ENCODE measurements at regions not wholly inside any gene's neighbourhood (a gene's known extent, or its start where the extent isn't known, plus 50 kb on each side); places are given as distances from the start of the nearest gene placed in this dataset.

DNA sequence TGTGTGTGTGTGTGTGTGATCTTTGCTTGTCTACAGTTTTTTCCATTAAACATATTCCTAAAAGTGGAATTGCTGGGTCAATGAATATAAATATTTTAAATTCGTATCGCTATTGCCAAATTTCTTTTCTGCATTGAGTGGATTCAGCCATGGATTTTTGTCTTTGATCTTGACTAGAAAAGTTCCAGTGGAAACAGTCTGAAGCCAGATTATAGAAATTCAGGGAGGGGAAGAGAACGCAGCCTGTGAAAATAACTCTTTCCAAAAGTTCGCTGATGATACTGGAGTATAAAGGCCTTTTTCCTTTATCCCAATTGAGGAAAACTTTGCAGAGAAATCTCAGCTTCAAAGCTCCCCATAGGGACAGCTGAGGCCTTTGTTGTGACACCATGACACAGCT lies 292.3 kb upstream of the CD180 start:
- Histone ChIP-seq H3K4me2 (ENCODE audit: control insufficient read depth, extremely low read depth, insufficient read depth, low read depth, low read length) (no peak overlapping the region), H3K27me3 (ENCODE audit: control insufficient read depth, extremely low read depth, insufficient read depth, low read length) (no peaks in the 10 kb centered on the region), H3K4me1 (ENCODE audit: control insufficient read depth, extremely low read depth, insufficient read depth, low read length) (no peaks in the 10 kb centered on the region), H3K9ac (ENCODE audit: control insufficient read depth, extremely low read depth, insufficient read depth, low read length) (no peak overlapping the region), H3K27ac (ENCODE audit: control insufficient read depth, insufficient read depth, low read length) (no peak overlapping the region), H3K79me2 (ENCODE audit: control insufficient read depth, insufficient read depth, low read length) (no peaks in the 10 kb centered on the region), H4K20me1 (ENCODE audit: control insufficient read depth, extremely low read depth, insufficient read depth, low read length) (no peaks in the 10 kb centered on the region), H3K4me3 (ENCODE audit: control insufficient read depth in 2 of 3, extremely low read depth in 1 of 3, insufficient read depth in 2 of 3, low read depth in 1 of 3, low read length in 3 of 3) (no peak overlapping the region), H3K36me3 (ENCODE audit: control insufficient read depth in 2 of 2, extremely low read depth in 1 of 2, insufficient read depth in 2 of 2, low read length in 2 of 2) (no peaks in the 10 kb centered on the region), H3K9me3 (ENCODE audit: control insufficient read depth, low read depth, low read length) (no peaks in the 10 kb centered on the region), H3K9me1 (ENCODE audit: control insufficient read depth, extremely low read depth, insufficient read depth, low read length) (no peaks in the 10 kb centered on the region), H2AFZ (ENCODE audit: control insufficient read depth, low read length) (no peak overlapping the region)
- DNase-seq (ENCODE audit: low read depth, low spot score) = no peak
- no peak for FAIRE-seq
- no peak for TF ChIP-seq EZH2 (IDR thresholded peaks at IDR 0.05; ENCODE audit: low read length)
- TF ChIP-seq, protein P1, sequence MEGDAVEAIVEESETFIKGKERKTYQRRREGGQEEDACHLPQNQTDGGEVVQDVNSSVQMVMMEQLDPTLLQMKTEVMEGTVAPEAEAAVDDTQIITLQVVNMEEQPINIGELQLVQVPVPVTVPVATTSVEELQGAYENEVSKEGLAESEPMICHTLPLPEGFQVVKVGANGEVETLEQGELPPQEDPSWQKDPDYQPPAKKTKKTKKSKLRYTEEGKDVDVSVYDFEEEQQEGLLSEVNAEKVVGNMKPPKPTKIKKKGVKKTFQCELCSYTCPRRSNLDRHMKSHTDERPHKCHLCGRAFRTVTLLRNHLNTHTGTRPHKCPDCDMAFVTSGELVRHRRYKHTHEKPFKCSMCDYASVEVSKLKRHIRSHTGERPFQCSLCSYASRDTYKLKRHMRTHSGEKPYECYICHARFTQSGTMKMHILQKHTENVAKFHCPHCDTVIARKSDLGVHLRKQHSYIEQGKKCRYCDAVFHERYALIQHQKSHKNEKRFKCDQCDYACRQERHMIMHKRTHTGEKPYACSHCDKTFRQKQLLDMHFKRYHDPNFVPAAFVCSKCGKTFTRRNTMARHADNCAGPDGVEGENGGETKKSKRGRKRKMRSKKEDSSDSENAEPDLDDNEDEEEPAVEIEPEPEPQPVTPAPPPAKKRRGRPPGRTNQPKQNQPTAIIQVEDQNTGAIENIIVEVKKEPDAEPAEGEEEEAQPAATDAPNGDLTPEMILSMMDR (optimal IDR thresholded peaks at IDR 0.05 in 1 of 3, IDR thresholded peaks at IDR 0.05 in 1 of 3, conservative IDR thresholded peaks at IDR 0.05 in 1 of 3; ENCODE audit: extremely low read depth in 1 of 3, insufficient read depth in 2 of 3, low read length in 3 of 3) = no peak
- dilution Hi-C loops (cut with MboI; ENCODE audit: extremely low pct_ligation_motif_present, low sequenced_read_pairs) = no loop called here

DNA sequence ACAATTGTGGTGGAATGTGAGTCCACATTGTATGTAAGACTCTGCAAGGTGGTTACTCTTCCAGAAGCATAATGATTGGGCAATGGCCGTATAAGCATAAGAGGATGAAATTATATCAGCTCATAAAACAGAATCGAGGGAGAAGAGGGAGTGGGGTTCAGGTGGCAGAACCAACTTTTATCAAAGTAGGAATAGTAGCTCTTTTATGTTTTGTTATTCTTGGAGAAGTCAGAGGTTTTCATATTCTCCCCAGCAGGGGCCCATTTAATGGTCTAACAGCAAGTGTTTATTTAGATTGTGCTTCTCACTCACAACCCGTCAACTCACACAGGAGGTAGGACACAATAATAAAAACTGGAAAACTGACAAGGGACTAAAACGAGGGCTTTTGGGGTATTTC lies 291.3 kb upstream of the CD180 start:
- DNase-seq (ENCODE audit: low read depth, low spot score) (no peak), FAIRE-seq (no peak)

More for the DNA sequence above, 291.3 kb upstream of the CD180 start:
- no peaks in the 10 kb centered on the region for H3K4me1 ChIP-seq (ENCODE audit: control insufficient read depth, extremely low read depth, insufficient read depth, low read length)
- TF ChIP-seq, protein P1 (optimal IDR thresholded peaks at IDR 0.05 in 1 of 3, IDR thresholded peaks at IDR 0.05 in 1 of 3, conservative IDR thresholded peaks at IDR 0.05 in 1 of 3; ENCODE audit: extremely low read depth in 1 of 3, insufficient read depth in 2 of 3, low read length in 3 of 3) = no peak
- TF ChIP-seq EZH2 (IDR thresholded peaks at IDR 0.05; ENCODE audit: low read length) = no peak
- H3K4me2 ChIP-seq (ENCODE audit: control insufficient read depth, extremely low read depth, insufficient read depth, low read depth, low read length) = no peak overlapping the region
- H3K4me3 ChIP-seq (ENCODE audit: control insufficient read depth in 2 of 3, extremely low read depth in 1 of 3, insufficient read depth in 2 of 3, low read depth in 1 of 3, low read length in 3 of 3) = no peak overlapping the region
- no peaks in the 10 kb centered on the region for H3K9me1 ChIP-seq (ENCODE audit: control insufficient read depth, extremely low read depth, insufficient read depth, low read length)
- no peaks in the 10 kb centered on the region for H3K36me3 ChIP-seq (ENCODE audit: control insufficient read depth in 2 of 2, extremely low read depth in 1 of 2, insufficient read depth in 2 of 2, low read length in 2 of 2)
- H3K9me3 ChIP-seq (ENCODE audit: control insufficient read depth, low read depth, low read length) = no peaks in the 10 kb centered on the region
- no peak overlapping the region for H2AFZ ChIP-seq (ENCODE audit: control insufficient read depth, low read length)
- H3K79me2 ChIP-seq (ENCODE audit: control insufficient read depth, insufficient read depth, low read length) = no peaks in the 10 kb centered on the region
- no peaks in the 10 kb centered on the region for H4K20me1 ChIP-seq (ENCODE audit: control insufficient read depth, extremely low read depth, insufficient read depth, low read length)
- no peak overlapping the region for H3K9ac ChIP-seq (ENCODE audit: control insufficient read depth, extremely low read depth, insufficient read depth, low read length)
- no peaks in the 10 kb centered on the region for H3K27me3 ChIP-seq (ENCODE audit: control insufficient read depth, extremely low read depth, insufficient read depth, low read length)
- no peak overlapping the region for H3K27ac ChIP-seq (ENCODE audit: control insufficient read depth, insufficient read depth, low read length)
- dilution Hi-C loops (cut with MboI; ENCODE audit: extremely low pct_ligation_motif_present, low sequenced_read_pairs) = no loop called here
